H9 (cell line): ENCODE measurements at regions not wholly inside any gene's neighbourhood (a gene's known extent, or its start where the extent isn't known, plus 50 kb on each side); places are given as distances from the start of the nearest gene placed in this dataset.

ENCODE experiments used
- DNase-seq: peaks from one replicate; pipeline ENCODE4 v3.0.0-alpha.2; 2017
- H2AFZ ChIP-seq: one replicate; pipeline ENCODE4 v1.6.1; 2013; ENCODE audit warnings: mild to moderate bottlenecking, low read length, control low read depth, moderate library complexity
- H2AK5ac ChIP-seq: 2 replicates; pipeline ENCODE4 v1.6.1; 2013; ENCODE audit warnings: low read length, control low read depth, mixed read lengths; ENCODE audit not compliant: insufficient read length
- H2BK120ac ChIP-seq: one replicate; pipeline ENCODE4 v1.6.1; 2013; ENCODE audit warnings: low read depth, mild to moderate bottlenecking, low read length, control low read depth, inconsistent platforms; ENCODE audit not compliant: poor library complexity, severe bottlenecking
- H2BK12ac ChIP-seq: 2 replicates; pipeline ENCODE4 v1.6.1; 2013; ENCODE audit warnings: low read length, control low read depth, mixed read lengths, low read depth; ENCODE audit not compliant: insufficient read length
- H2BK15ac ChIP-seq: 2 replicates; pipeline ENCODE4 v1.6.1; 2013; ENCODE audit warnings: low read depth, low read length, control low read depth
- H2BK20ac ChIP-seq: one replicate; pipeline ENCODE4 v1.6.1; 2013; ENCODE audit warnings: low read depth, mild to moderate bottlenecking, low read length, control low read depth, inconsistent platforms; ENCODE audit not compliant: poor library complexity, severe bottlenecking
- H2BK5ac ChIP-seq: 2 replicates; pipeline ENCODE4 v1.6.1; 2013; ENCODE audit warnings: low read length, control low read depth, mixed read lengths; ENCODE audit not compliant: insufficient read length
- H3K14ac ChIP-seq: 2 replicates; pipeline ENCODE4 v1.6.1; 2013; ENCODE audit warnings: low read length, control low read depth; ENCODE audit not compliant: insufficient read depth
- H3K18ac ChIP-seq: 2 replicates; pipeline ENCODE4 v1.6.1; 2013; ENCODE audit warnings: low read depth, mild to moderate bottlenecking, mixed read lengths, low read length, control low read depth; ENCODE audit not compliant: insufficient read length
- H3K23ac ChIP-seq: 2 replicates; pipeline ENCODE4 v1.6.1; 2013; ENCODE audit warnings: low read length, control low read depth, mixed read lengths, low read depth; ENCODE audit not compliant: insufficient read length
- H3K23me2 ChIP-seq: 2 replicates; pipeline ENCODE4 v1.6.1; 2013; ENCODE audit warnings: low read depth, mild to moderate bottlenecking, mixed read lengths, low read length, control low read depth; ENCODE audit not compliant: insufficient read length, poor library complexity, severe bottlenecking
- H3K27ac ChIP-seq: 2 replicates; pipeline ENCODE4 v1.5.1; 2013; ENCODE audit warnings: low read length, control low read depth, mixed read lengths, low read depth; ENCODE audit not compliant: insufficient read length
- H3K27me3 ChIP-seq: 2 replicates; pipeline ENCODE4 v1.6.1; 2013; ENCODE audit warnings: low read length, control low read depth, inconsistent platforms; ENCODE audit not compliant: insufficient read depth
- H3K4ac ChIP-seq: 2 replicates; pipeline ENCODE4 v1.6.1; 2013; ENCODE audit warnings: low read depth, mild to moderate bottlenecking, control low read depth, inconsistent platforms, low read length, moderate library complexity
- H3K4me1 ChIP-seq: 2 replicates; pipeline ENCODE4 v1.6.1; 2013; ENCODE audit warnings: low read length, control low read depth, inconsistent platforms; ENCODE audit not compliant: insufficient read depth
- H3K4me2 ChIP-seq: 2 replicates; pipeline ENCODE4 v1.6.1; 2013; ENCODE audit warnings: low read length, control low read depth, mixed read lengths; ENCODE audit not compliant: insufficient read length, insufficient read depth
- H3K56ac ChIP-seq: 2 replicates; pipeline ENCODE4 v1.6.1; 2013; ENCODE audit warnings: low read depth, mild to moderate bottlenecking, mixed read lengths, low read length, control low read depth; ENCODE audit not compliant: insufficient read length
- H3K79me1 ChIP-seq: 2 replicates; pipeline ENCODE4 v1.6.1; 2013; ENCODE audit warnings: low read depth, mild to moderate bottlenecking, moderate library complexity, low read length, control low read depth, inconsistent platforms; ENCODE audit not compliant: insufficient read depth, poor library complexity, severe bottlenecking
- H3K79me2 ChIP-seq: 2 replicates; pipeline ENCODE4 v1.6.1; 2013; ENCODE audit warnings: low read length, control low read depth, inconsistent platforms; ENCODE audit not compliant: insufficient read depth
- H3K9ac ChIP-seq: 2 replicates; pipeline ENCODE4 v1.6.1; 2013; ENCODE audit warnings: low read length, control low read depth, mixed read lengths; ENCODE audit not compliant: insufficient read length; ENCODE audit errors: extremely low read depth
- H3K9me3 ChIP-seq: one replicate; pipeline ENCODE4 v1.6.1; 2013; ENCODE audit warnings: low read depth, low read length, inconsistent platforms; ENCODE audit not compliant: control insufficient read depth
- H3T11ph ChIP-seq: one replicate; pipeline ENCODE4 v1.6.1; 2013; ENCODE audit warnings: mild to moderate bottlenecking, low read length, control low read depth, inconsistent platforms
- H4K20me1 ChIP-seq: one replicate; pipeline ENCODE4 v1.6.1; 2013; ENCODE audit not compliant: control insufficient read depth, insufficient read length, insufficient read depth
- H4K5ac ChIP-seq: 2 replicates; pipeline ENCODE4 v1.6.1; 2013; ENCODE audit warnings: low read depth, mild to moderate bottlenecking, mixed read lengths, low read length, control low read depth; ENCODE audit not compliant: insufficient read length
- H4K8ac ChIP-seq: replicated peaks from 2 replicates; pipeline ENCODE4 v1.6.1; 2013; ENCODE audit warnings: low read length, control low read depth, mixed read lengths, low read depth; ENCODE audit not compliant: insufficient read length
- H4K91ac ChIP-seq: 2 replicates; pipeline ENCODE4 v1.6.1; 2013; ENCODE audit warnings: low read depth, mild to moderate bottlenecking, moderate library complexity, mixed read lengths, low read length, control low read depth; ENCODE audit not compliant: insufficient read length
- H3K27ac Mint-ChIP-seq, 3 experiments: 2 replicates in 2 of 3; 3 replicates in 1 of 3; pipeline ENCODE4 v1.8.0; 2020 to 2021; ENCODE audit warnings: mixed read lengths in 3 of 3, mild to moderate bottlenecking in 1 of 3, moderate library complexity in 1 of 3
- H3K27me3 Mint-ChIP-seq: 2 replicates; pipeline ENCODE4 v1.8.0; 2021; ENCODE audit warnings: low read depth, mild to moderate bottlenecking, moderate library complexity, mixed read lengths
- H3K36me3 Mint-ChIP-seq, 3 experiments: 2 replicates in 2 of 3; 3 replicates in 1 of 3; pipeline ENCODE4 v1.8.0; 2020 to 2021; ENCODE audit warnings: low read depth in 3 of 3, mixed read lengths in 3 of 3; ENCODE audit not compliant: insufficient read depth in 1 of 3
- H3K4me1 Mint-ChIP-seq, 2 experiments: 2 replicates each; pipeline ENCODE4 v1.8.0; 2020; ENCODE audit warnings: mixed read lengths in 2 of 2
- H3K4me3 Mint-ChIP-seq, 2 experiments: 2 replicates in 1 of 2; 3 replicates in 1 of 2; pipeline ENCODE4 v1.8.0; 2020 to 2021; ENCODE audit warnings: mild to moderate bottlenecking in 2 of 2, mixed read lengths in 2 of 2, moderate library complexity in 1 of 2
- H3K9me3 Mint-ChIP-seq, 2 experiments: 2 replicates in 1 of 2; 3 replicates in 1 of 2; pipeline ENCODE4 v1.8.0; 2020; ENCODE audit warnings: mild to moderate bottlenecking in 2 of 2, mixed read lengths in 2 of 2, moderate library complexity in 1 of 2
- CTCF ChIP-seq: fragments of 200-600 bp; sonication (generic); conservative IDR thresholded peaks from 3 replicates; pipeline ENCODE4 v1.8.0; 2021; ENCODE audit warnings: antibody characterized with exemption, mild to moderate bottlenecking
- WGBS: extraction: QIAGEN DNeasy Blood & Tissue Kit; methylation state at CpG from one replicate; pipeline ENCODE4 v1.1.7; 2013; ENCODE audit warnings: missing lambda C conversion rate, low lambda C conversion rate, mixed read lengths; ENCODE audit not compliant: insufficient read length; ENCODE audit errors: extremely low coverage; 5-methylcytosine and 5-hydroxymethylcytosine counted together

GRCh38 chr16:73966851-73967250 is 329.8 kb upstream of the PSMD7 start:
- H3T11ph ChIP-seq = no peak overlapping the region
- peaks cover 6 to 9% of the 10 kb centered on the region in 2 experiments; a peak in 4 of 5 replicates for H3K9me3 Mint-ChIP-seq
- H3K4me1 ChIP-seq = no peaks in the 10 kb centered on the region
- H3K4me2 ChIP-seq = no peak overlapping the region
- no peak overlapping the region for H3K23ac ChIP-seq
- H3K18ac ChIP-seq = no peak overlapping the region
- H4K8ac ChIP-seq = no peak overlapping the region
- no peaks in the 10 kb centered on the region for H4K20me1 ChIP-seq
- no peaks in the 10 kb centered on the region for H3K79me2 ChIP-seq
- H3K27me3 ChIP-seq = no peaks in the 10 kb centered on the region
- no peak overlapping the region for H2BK120ac ChIP-seq
- H3K4ac ChIP-seq = no peak overlapping the region
- H2AFZ ChIP-seq = no peak overlapping the region
- no peak overlapping the region for H2BK20ac ChIP-seq
- H2BK15ac ChIP-seq = no peak overlapping the region
- H3K9me3 ChIP-seq = no peaks in the 10 kb centered on the region
- H3K14ac ChIP-seq = no peak overlapping the region
- no peaks in the 10 kb centered on the region for H3K79me1 ChIP-seq
- no peak overlapping the region for H3K4me3 Mint-ChIP-seq
- H2BK5ac ChIP-seq = no peak overlapping the region
- no peak for TF ChIP-seq CTCF
- H3K36me3 Mint-ChIP-seq = peaks cover 0 to 6% (median 2%) of the 10 kb centered on the region in 3 experiments; a peak in 4 of 7 replicates
- H2BK12ac ChIP-seq = no peak overlapping the region
- peaks cover 0 to 6% of the 10 kb centered on the region in 2 experiments; a peak in 2 of 4 replicates for H3K4me1 Mint-ChIP-seq
- H3K27ac Mint-ChIP-seq = no peak overlapping the region; a peak in 1 of 7 replicates
- H3K27ac ChIP-seq = no peak overlapping the region
- H2AK5ac ChIP-seq = no peak overlapping the region
- H3K23me2 ChIP-seq = no peaks in the 10 kb centered on the region
- no peaks in the 10 kb centered on the region; the same call in 1 of the 2 replicates for H3K27me3 Mint-ChIP-seq
- no peak overlapping the region for H4K91ac ChIP-seq
- no peak for DNase-seq
- H3K56ac ChIP-seq = no peak overlapping the region
- no peak overlapping the region for H3K9ac ChIP-seq
- H4K5ac ChIP-seq = no peak overlapping the region
- no CpG with 5 or more reads among the region's 5 CpGs for WGBS
